EL (cell line): ENCODE measurements at regions not wholly inside any gene's neighbourhood (a gene's known extent, or its start where the extent isn't known, plus 50 kb on each side); places are given as distances from the start of the nearest gene placed in this dataset.

Source experiments
- DNase-seq: peaks from one replicate; pipeline ENCODE4 v3.0.0-alpha.2; 2016

- DNase-seq = no peak
Observed at GRCh38 chr5:3963652-3964051, 368.0 kb downstream of the IRX1 start.

GRCh38 chr5:3980156-3980555 lies 384.5 kb downstream of the IRX1 start:
- DNase-seq = no peak

- no peak for DNase-seq
Observed at GRCh38 chr5:3987867-3988266, 392.2 kb downstream of the IRX1 start.

- no peak for DNase-seq
Observed at GRCh38 chr5:3993856-3994473, 398.3 kb downstream of the IRX1 start.

- no peak for DNase-seq
Observed at GRCh38 chr5:3994628-3995027, 399.0 kb downstream of the IRX1 start.

- no peak for DNase-seq
Observed at GRCh38 chr5:3995954-3996619, 400.5 kb downstream of the IRX1 start.

GRCh38 chr5:3996707-3997336 lies 401.2 kb downstream of the IRX1 start:
- no peak for DNase-seq

- no peak for DNase-seq
Observed at GRCh38 chr5:3997670-3998069, 402.0 kb downstream of the IRX1 start.

- no peak for DNase-seq
Observed at GRCh38 chr5:3999929-4000328, 404.3 kb downstream of the IRX1 start.

GRCh38 chr5:4001004-4001403 lies 405.4 kb downstream of the IRX1 start:
- no peak for DNase-seq

GRCh38 chr5:4001758-4002533 lies 406.3 kb downstream of the IRX1 start:
- no peak for DNase-seq

GRCh38 chr5:4005335-4005734 lies 409.7 kb downstream of the IRX1 start:
- no peak for DNase-seq

GRCh38 chr5:4007001-4007400 lies 411.4 kb downstream of the IRX1 start:
- no peak for DNase-seq

- no peak for DNase-seq
Observed at GRCh38 chr5:4011943-4012342, 416.3 kb downstream of the IRX1 start.

- no peak for DNase-seq
Observed at GRCh38 chr5:4013106-4013898, 417.7 kb downstream of the IRX1 start.

- no peak for DNase-seq
Observed at GRCh38 chr5:4015709-4016108, 420.1 kb downstream of the IRX1 start.

- DNase-seq = no peak
Observed at GRCh38 chr5:4017076-4017803, 421.6 kb downstream of the IRX1 start.

- DNase-seq = no peak
Observed at GRCh38 chr5:4018007-4018406, 422.4 kb downstream of the IRX1 start.

GRCh38 chr5:4019009-4019769 lies 423.6 kb downstream of the IRX1 start:
- no peak for DNase-seq

GRCh38 chr5:4019841-4020240 lies 424.2 kb downstream of the IRX1 start:
- DNase-seq = no peak

- DNase-seq = no peak
Observed at GRCh38 chr5:4020400-4020799, 424.8 kb downstream of the IRX1 start.
